ENCODE measurements at regions not wholly inside any gene's neighbourhood (a gene's known extent, or its start where the extent isn't known, plus 50 kb on each side); places are given as distances from the start of the nearest gene placed in this dataset.

DNA sequence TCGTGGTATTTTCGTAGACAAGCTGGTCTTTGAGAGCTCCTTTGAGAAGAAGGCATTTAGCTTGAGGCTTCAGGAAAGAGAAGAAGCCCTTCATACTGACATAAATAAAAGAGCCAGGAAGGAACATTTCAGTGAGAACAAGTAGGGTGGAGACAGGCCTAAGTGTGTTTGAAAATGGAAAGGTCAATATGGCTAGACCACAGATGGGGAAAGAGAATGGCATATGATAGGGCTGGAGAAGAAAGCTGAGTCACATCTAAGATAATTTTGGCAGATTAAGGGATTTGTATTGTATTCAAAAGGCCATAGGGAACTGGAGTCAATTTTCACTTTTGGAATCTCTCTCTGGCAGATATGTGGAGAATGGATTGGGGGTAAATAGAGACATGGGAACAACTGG, 374.9 kb downstream of the TMEM38B start:
- Histone ChIP-seq H3K36me3 (ENCODE audit: control insufficient read depth in 2 of 2, extremely low read depth in 1 of 2, insufficient read depth in 2 of 2, low read length in 2 of 2) (no peaks in the 10 kb centered on the region), H3K79me2 (ENCODE audit: control insufficient read depth, insufficient read depth, low read length) (no peaks in the 10 kb centered on the region), H3K9ac (ENCODE audit: control insufficient read depth, extremely low read depth, insufficient read depth, low read length) (no peak overlapping the region), H3K4me1 (ENCODE audit: control insufficient read depth, extremely low read depth, insufficient read depth, low read length) (peaks cover 8% of the 10 kb centered on the region), H3K27ac (ENCODE audit: control insufficient read depth, insufficient read depth, low read length) (no peak overlapping the region), H3K9me1 (ENCODE audit: control insufficient read depth, extremely low read depth, insufficient read depth, low read length) (no peaks in the 10 kb centered on the region), H3K9me3 (ENCODE audit: control insufficient read depth, low read depth, low read length) (no peaks in the 10 kb centered on the region), H3K4me2 (ENCODE audit: control insufficient read depth, extremely low read depth, insufficient read depth, low read depth, low read length) (no peak overlapping the region), H4K20me1 (ENCODE audit: control insufficient read depth, extremely low read depth, insufficient read depth, low read length) (no peaks in the 10 kb centered on the region), H3K27me3 (ENCODE audit: control insufficient read depth, extremely low read depth, insufficient read depth, low read length) (no peaks in the 10 kb centered on the region), H3K4me3 (ENCODE audit: control insufficient read depth in 2 of 3, extremely low read depth in 1 of 3, insufficient read depth in 2 of 3, low read depth in 1 of 3, low read length in 3 of 3) (no peak overlapping the region), H2AFZ (ENCODE audit: control insufficient read depth, low read length) (peak overlapping the region; percentile 8)
- FAIRE-seq (no peak), DNase-seq (ENCODE audit: low read depth, low spot score) (no peak)
- TF ChIP-seq, protein P1, sequence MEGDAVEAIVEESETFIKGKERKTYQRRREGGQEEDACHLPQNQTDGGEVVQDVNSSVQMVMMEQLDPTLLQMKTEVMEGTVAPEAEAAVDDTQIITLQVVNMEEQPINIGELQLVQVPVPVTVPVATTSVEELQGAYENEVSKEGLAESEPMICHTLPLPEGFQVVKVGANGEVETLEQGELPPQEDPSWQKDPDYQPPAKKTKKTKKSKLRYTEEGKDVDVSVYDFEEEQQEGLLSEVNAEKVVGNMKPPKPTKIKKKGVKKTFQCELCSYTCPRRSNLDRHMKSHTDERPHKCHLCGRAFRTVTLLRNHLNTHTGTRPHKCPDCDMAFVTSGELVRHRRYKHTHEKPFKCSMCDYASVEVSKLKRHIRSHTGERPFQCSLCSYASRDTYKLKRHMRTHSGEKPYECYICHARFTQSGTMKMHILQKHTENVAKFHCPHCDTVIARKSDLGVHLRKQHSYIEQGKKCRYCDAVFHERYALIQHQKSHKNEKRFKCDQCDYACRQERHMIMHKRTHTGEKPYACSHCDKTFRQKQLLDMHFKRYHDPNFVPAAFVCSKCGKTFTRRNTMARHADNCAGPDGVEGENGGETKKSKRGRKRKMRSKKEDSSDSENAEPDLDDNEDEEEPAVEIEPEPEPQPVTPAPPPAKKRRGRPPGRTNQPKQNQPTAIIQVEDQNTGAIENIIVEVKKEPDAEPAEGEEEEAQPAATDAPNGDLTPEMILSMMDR (optimal IDR thresholded peaks at IDR 0.05 in 1 of 3, IDR thresholded peaks at IDR 0.05 in 1 of 3, conservative IDR thresholded peaks at IDR 0.05 in 1 of 3; ENCODE audit: extremely low read depth in 1 of 3, insufficient read depth in 2 of 3, low read length in 3 of 3): no peak
- no peak for TF ChIP-seq EZH2 (IDR thresholded peaks at IDR 0.05; ENCODE audit: low read length)
- dilution Hi-C loops (cut with MboI; ENCODE audit: extremely low pct_ligation_motif_present, low sequenced_read_pairs): no loop called here

DNA sequence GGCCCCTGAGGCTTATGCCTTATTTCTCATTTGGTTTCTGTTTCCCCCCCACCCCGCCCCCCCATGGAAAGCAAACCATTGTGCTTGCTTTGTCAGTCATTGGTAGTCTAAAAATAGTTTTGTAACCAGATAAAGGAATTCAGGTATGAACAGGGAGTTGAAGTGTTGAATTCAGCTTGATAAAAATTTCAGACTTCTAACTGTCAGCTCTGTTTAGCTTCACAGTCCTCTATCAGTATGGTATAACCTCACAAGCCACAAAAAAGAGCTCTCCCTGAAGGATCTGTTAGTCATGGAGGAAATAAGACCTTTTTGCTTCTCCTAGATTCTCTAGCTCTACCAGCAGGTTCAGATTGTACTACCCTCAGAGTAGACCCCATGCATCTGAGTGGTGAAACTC, 378.1 kb downstream of the TMEM38B start:
- Histone ChIP-seq H3K4me1 (ENCODE audit: control insufficient read depth, extremely low read depth, insufficient read depth, low read length) (peaks cover 33% of the 10 kb centered on the region), H3K4me3 (ENCODE audit: control insufficient read depth in 2 of 3, extremely low read depth in 1 of 3, insufficient read depth in 2 of 3, low read depth in 1 of 3, low read length in 3 of 3) (no peak overlapping the region), H2AFZ (ENCODE audit: control insufficient read depth, low read length) (no peak overlapping the region), H3K9me1 (ENCODE audit: control insufficient read depth, extremely low read depth, insufficient read depth, low read length) (no peaks in the 10 kb centered on the region), H3K9me3 (ENCODE audit: control insufficient read depth, low read depth, low read length) (no peaks in the 10 kb centered on the region), H3K4me2 (ENCODE audit: control insufficient read depth, extremely low read depth, insufficient read depth, low read depth, low read length) (no peak overlapping the region), H3K27ac (ENCODE audit: control insufficient read depth, insufficient read depth, low read length) (no peak overlapping the region), H3K27me3 (ENCODE audit: control insufficient read depth, extremely low read depth, insufficient read depth, low read length) (no peaks in the 10 kb centered on the region), H3K79me2 (ENCODE audit: control insufficient read depth, insufficient read depth, low read length) (no peaks in the 10 kb centered on the region), H4K20me1 (ENCODE audit: control insufficient read depth, extremely low read depth, insufficient read depth, low read length) (no peaks in the 10 kb centered on the region), H3K36me3 (ENCODE audit: control insufficient read depth in 2 of 2, extremely low read depth in 1 of 2, insufficient read depth in 2 of 2, low read length in 2 of 2) (no peaks in the 10 kb centered on the region), H3K9ac (ENCODE audit: control insufficient read depth, extremely low read depth, insufficient read depth, low read length) (no peak overlapping the region)
- dilution Hi-C loops (cut with MboI; ENCODE audit: extremely low pct_ligation_motif_present, low sequenced_read_pairs): no loop called here
- DNase-seq (ENCODE audit: low read depth, low spot score) (no peak), FAIRE-seq (peak; percentile 65)
- TF ChIP-seq, protein P1 (optimal IDR thresholded peaks at IDR 0.05 in 1 of 3, IDR thresholded peaks at IDR 0.05 in 1 of 3, conservative IDR thresholded peaks at IDR 0.05 in 1 of 3; ENCODE audit: extremely low read depth in 1 of 3, insufficient read depth in 2 of 3, low read length in 3 of 3): no peak
- TF ChIP-seq EZH2 (IDR thresholded peaks at IDR 0.05; ENCODE audit: low read length): no peak
